GM12878 (cell line): ENCODE measurements at regions not wholly inside any gene's neighbourhood (a gene's known extent, or its start where the extent isn't known, plus 50 kb on each side); places are given as distances from the start of the nearest gene placed in this dataset.

Source experiments
- ATAC-seq: fragments of 200-7000 bp; cut with Tn5 transposase; 3 replicates; pipeline ENCODE4 v1.9.1; 2020; ENCODE audit warnings: mild to moderate bottlenecking, moderate library complexity
- BruUV-seq: library from RNA; stranded (reverse); fragments of 400-500 nt; replicated peaks from 2 replicates; lab custom pipeline; 2021; lab: Mats Ljungman, UMichigan
- CTCF ChIA-PET: fragments of 300-600 bp; sonication (Branson Sonifier 250); formaldehyde crosslinking; extraction: SDS; loops from one replicate; lab custom pipeline; 2021; ENCODE audit warnings: inconsistent platforms; lab: Yijun Ruan, JAX
- POLR2A ChIA-PET: fragments of 350-600 bp; formaldehyde crosslinking; extraction: SDS; loops from one replicate; lab custom pipeline; 2021; ENCODE audit warnings: inconsistent platforms; lab: Charles Lee
- RAD21 ChIA-PET: fragments of 300-600 bp; sonication (Branson Sonifier 250); formaldehyde crosslinking; loops from one replicate; lab custom pipeline; 2023; ENCODE audit warnings: antibody characterized with exemption; ENCODE audit not compliant: unreplicated experiment; lab: Charles Lee
- SMC1A ChIA-PET: fragments of 300-600 bp; sonication (Branson Sonifier 250); formaldehyde crosslinking; loops from one replicate; lab custom pipeline; 2023; ENCODE audit not compliant: unreplicated experiment, uncharacterized antibody; lab: Charles Lee
- DNase-seq: peaks from one replicate; pipeline ENCODE4 v3.0.0-alpha.2; 2011; ENCODE audit warnings: low read depth, low spot score
- FAIRE-seq: peaks from 3 replicates; lab custom pipeline; 2011; peaks lifted over from hg19 to GRCh38; lab: Jason Lieb, UNC
- H2AFZ ChIP-seq: 2 replicates; pipeline ENCODE4 v1.6.0; 2011; ENCODE audit warnings: low read depth, low read length, control low read depth; ENCODE audit not compliant: control insufficient read depth
- H3K27ac ChIP-seq: 2 replicates; pipeline ENCODE4 v1.5.1; 2011; ENCODE audit warnings: control low read depth; ENCODE audit not compliant: control insufficient read depth, insufficient read depth
- H3K27me3 ChIP-seq, 2 experiments: replicated peaks in 1 of 2; 2 replicates each; pipeline versions ENCODE4 v1.6.0 to v1.6.1; 2011; ENCODE audit warnings: low read length in 1 of 2; ENCODE audit not compliant: control insufficient read depth in 2 of 2, insufficient read depth in 2 of 2
- H3K36me3 ChIP-seq, 2 experiments: 2 replicates each; pipeline ENCODE4 v1.5.1; 2011; ENCODE audit warnings: low read length in 1 of 2; ENCODE audit not compliant: control insufficient read depth in 2 of 2, insufficient read depth in 2 of 2
- H3K4me1 ChIP-seq: 2 replicates; pipeline ENCODE4 v1.6.1; 2011; ENCODE audit warnings: mild to moderate bottlenecking, low read length, moderate library complexity, mixed read lengths; ENCODE audit not compliant: control insufficient read depth, insufficient read depth
- H3K4me2 ChIP-seq: 2 replicates; pipeline ENCODE4 v1.6.0; 2011; ENCODE audit warnings: control low read depth; ENCODE audit not compliant: control insufficient read depth, insufficient read depth
- H3K4me3 ChIP-seq: fragments of 200-600 bp; sonication (generic); 2 replicates; pipeline ENCODE4 v1.5.1; 2016
- H3K79me2 ChIP-seq: 2 replicates; pipeline ENCODE4 v1.6.0; 2011; ENCODE audit warnings: low read length; ENCODE audit not compliant: control insufficient read depth, insufficient read depth
- H3K9ac ChIP-seq: 2 replicates; pipeline ENCODE4 v1.8.0; 2011; ENCODE audit warnings: low read length, control low read depth, mixed read lengths; ENCODE audit not compliant: control insufficient read depth, insufficient read depth
- H3K9me3 ChIP-seq: replicated peaks from 3 replicates; pipeline ENCODE4 v1.5.1; 2011; ENCODE audit warnings: mild to moderate bottlenecking, low read length; ENCODE audit not compliant: control insufficient read depth, insufficient read depth
- H4K20me1 ChIP-seq: 2 replicates; pipeline ENCODE4 v1.6.0; 2011; ENCODE audit not compliant: control insufficient read depth, insufficient read depth
- BHLHE40 ChIP-seq, 2 experiments: fragments of 450-650 bp in 1 of 2; IDR thresholded peaks; 2 replicates each; pipeline ENCODE4 v1.6.1; 2011 to 2017; ENCODE audit warnings: low read depth in 2 of 2, borderline replicate concordance in 1 of 2, improper control_type of control experiment in 1 of 2, low read length in 1 of 2, mild to moderate bottlenecking in 1 of 2
- BMI1 ChIP-seq: fragments of 450-650 bp; IDR thresholded peaks from 2 replicates; pipeline ENCODE4 v1.6.1; 2016; ENCODE audit warnings: mild to moderate bottlenecking, moderate library complexity, borderline replicate concordance
- CBX3 ChIP-seq: fragments of 200-600 bp; sonication (generic); IDR thresholded peaks from 2 replicates; pipeline ENCODE4 v1.6.1; 2016; ENCODE audit warnings: low read depth, borderline replicate concordance
- CHD4 ChIP-seq: fragments of 200-600 bp; sonication (generic); IDR thresholded peaks from 2 replicates; pipeline ENCODE4 v1.6.1; 2016; ENCODE audit warnings: mild to moderate bottlenecking
- EZH2 ChIP-seq: IDR thresholded peaks from 2 replicates; pipeline ENCODE4 v1.6.1; 2012; ENCODE audit warnings: low read depth, mild to moderate bottlenecking, control low read depth, inconsistent platforms, low read length, borderline replicate concordance; ENCODE audit not compliant: control insufficient read depth
- HDGF ChIP-seq: fragments of 450-650 bp; IDR thresholded peaks from 2 replicates; pipeline ENCODE4 v1.6.1; 2016; ENCODE audit warnings: antibody characterized with exemption
- KAT2A ChIP-seq: conservative IDR thresholded peaks from 2 replicates; pipeline ENCODE4 v1.6.1; 2011; ENCODE audit warnings: low read depth, low read length; ENCODE audit not compliant: control insufficient read depth
- KLF5 ChIP-seq: fragments of 450-650 bp; IDR thresholded peaks from 2 replicates; pipeline ENCODE4 v1.6.1; 2014; ENCODE audit warnings: mild to moderate bottlenecking; ENCODE audit not compliant: partially characterized antibody
- MYC ChIP-seq: IDR thresholded peaks from 2 replicates; pipeline ENCODE4 v1.6.1; 2011; ENCODE audit warnings: mild to moderate bottlenecking, low read length, moderate library complexity, inconsistent platforms; ENCODE audit not compliant: insufficient read depth, insufficient replicate concordance, insufficient read length, severe bottlenecking
- NFYA ChIP-seq: IDR thresholded peaks from 2 replicates; pipeline ENCODE4 v1.6.1; 2011; ENCODE audit warnings: low read depth, mild to moderate bottlenecking, low read length, improper control_type of control experiment, borderline replicate concordance
- NR2F1 ChIP-seq: fragments of 450-650 bp; conservative IDR thresholded peaks from 2 replicates; pipeline ENCODE4 v1.6.1; 2017; ENCODE audit warnings: mild to moderate bottlenecking
- POLR2A ChIP-seq: IDR thresholded peaks from 2 replicates; pipeline ENCODE4 v1.6.1; 2011; ENCODE audit warnings: low read depth, mild to moderate bottlenecking, low read length
- SKIL ChIP-seq: fragments of 450-650 bp; IDR thresholded peaks from 2 replicates; pipeline ENCODE4 v1.6.1; 2017; ENCODE audit warnings: mild to moderate bottlenecking, low read depth, inconsistent platforms; ENCODE audit not compliant: poor library complexity, severe bottlenecking
- TARDBP ChIP-seq: IDR thresholded peaks from 2 replicates; pipeline ENCODE4 v1.6.1; 2016; ENCODE audit warnings: borderline replicate concordance
- TCF3 ChIP-seq: IDR thresholded peaks from 2 replicates; pipeline ENCODE4 v1.6.1; 2012; ENCODE audit warnings: low read depth, mild to moderate bottlenecking, low read length, borderline replicate concordance; ENCODE audit not compliant: insufficient read depth
- WRNIP1 ChIP-seq: IDR thresholded peaks from 2 replicates; pipeline ENCODE4 v1.6.1; 2011; ENCODE audit warnings: low read depth, low read length, improper control_type of control experiment, borderline replicate concordance
- ZNF207 ChIP-seq: fragments of 450-650 bp; IDR thresholded peaks from 2 replicates; pipeline ENCODE4 v1.6.1; 2014; ENCODE audit warnings: antibody characterized with exemption, mild to moderate bottlenecking, borderline replicate concordance
- WGBS: methylation state at CpG from one replicate; pipeline ENCODE4 v1.1.6; 2016; ENCODE audit warnings: low lambda C conversion rate; ENCODE audit not compliant: insufficient replicate concordance, insufficient coverage; ENCODE audit errors: missing lambda C conversion rate; 5-methylcytosine and 5-hydroxymethylcytosine counted together
- in situ Hi-C: fragments of 300-500 bp; cut with MboI; formaldehyde crosslinking; loops from 9 replicates; pipeline ENCODE4 v1.14.3; 2018; ENCODE audit warnings: mixed read lengths
- intact Hi-C: fragments of 100-400 bp; cut with micrococcal nuclease; formaldehyde crosslinking; loops from one replicate; pipeline ENCODE4 v1.14.2; 2022; ENCODE audit not compliant: unreplicated experiment
- TF ChIP-seq, protein P1 (sequence below): fragments of 450-650 bp; IDR thresholded peaks from 2 replicates; pipeline ENCODE4 v1.6.1; 2017; ENCODE audit warnings: mild to moderate bottlenecking, moderate library complexity

- Histone ChIP-seq H3K4me1 (no peaks in the 10 kb centered on the region), H4K20me1 (no peaks in the 10 kb centered on the region), H3K9ac (no peak overlapping the region), H3K27me3 (no peaks in the 10 kb centered on the region; a peak in 1 of 4 replicates), H3K79me2 (no peaks in the 10 kb centered on the region), H3K4me2 (no peak overlapping the region), H3K4me3 (no peak overlapping the region), H3K36me3 (no peaks in the 10 kb centered on the region), H3K9me3 (no peaks in the 10 kb centered on the region), H2AFZ (no peak overlapping the region), H3K27ac (no peak overlapping the region)
- BruUV-seq = no TSS peak
- no peak for TF ChIP-seq BHLHE40 (IDR thresholded peaks at IDR 0.05; ENCODE audit: borderline replicate concordance in 1 of 2, low read depth in 2 of 2, low read length in 1 of 2)
- TF ChIP-seq SKIL = no peak
- no peak for TF ChIP-seq CHD4
- TF ChIP-seq, protein P1, sequence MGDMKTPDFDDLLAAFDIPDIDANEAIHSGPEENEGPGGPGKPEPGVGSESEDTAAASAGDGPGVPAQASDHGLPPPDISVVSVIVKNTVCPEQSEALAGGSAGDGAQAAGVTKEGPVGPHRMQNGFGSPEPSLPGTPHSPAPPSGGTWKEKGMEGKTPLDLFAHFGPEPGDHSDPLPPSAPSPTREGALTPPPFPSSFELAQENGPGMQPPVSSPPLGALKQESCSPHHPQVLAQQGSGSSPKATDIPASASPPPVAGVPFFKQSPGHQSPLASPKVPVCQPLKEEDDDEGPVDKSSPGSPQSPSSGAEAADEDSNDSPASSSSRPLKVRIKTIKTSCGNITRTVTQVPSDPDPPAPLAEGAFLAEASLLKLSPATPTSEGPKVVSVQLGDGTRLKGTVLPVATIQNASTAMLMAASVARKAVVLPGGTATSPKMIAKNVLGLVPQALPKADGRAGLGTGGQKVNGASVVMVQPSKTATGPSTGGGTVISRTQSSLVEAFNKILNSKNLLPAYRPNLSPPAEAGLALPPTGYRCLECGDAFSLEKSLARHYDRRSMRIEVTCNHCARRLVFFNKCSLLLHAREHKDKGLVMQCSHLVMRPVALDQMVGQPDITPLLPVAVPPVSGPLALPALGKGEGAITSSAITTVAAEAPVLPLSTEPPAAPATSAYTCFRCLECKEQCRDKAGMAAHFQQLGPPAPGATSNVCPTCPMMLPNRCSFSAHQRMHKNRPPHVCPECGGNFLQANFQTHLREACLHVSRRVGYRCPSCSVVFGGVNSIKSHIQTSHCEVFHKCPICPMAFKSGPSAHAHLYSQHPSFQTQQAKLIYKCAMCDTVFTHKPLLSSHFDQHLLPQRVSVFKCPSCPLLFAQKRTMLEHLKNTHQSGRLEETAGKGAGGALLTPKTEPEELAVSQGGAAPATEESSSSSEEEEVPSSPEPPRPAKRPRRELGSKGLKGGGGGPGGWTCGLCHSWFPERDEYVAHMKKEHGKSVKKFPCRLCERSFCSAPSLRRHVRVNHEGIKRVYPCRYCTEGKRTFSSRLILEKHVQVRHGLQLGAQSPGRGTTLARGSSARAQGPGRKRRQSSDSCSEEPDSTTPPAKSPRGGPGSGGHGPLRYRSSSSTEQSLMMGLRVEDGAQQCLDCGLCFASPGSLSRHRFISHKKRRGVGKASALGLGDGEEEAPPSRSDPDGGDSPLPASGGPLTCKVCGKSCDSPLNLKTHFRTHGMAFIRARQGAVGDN = no peak
- no peak for TF ChIP-seq KLF5
- TF ChIP-seq KAT2A = no peak
- no peak for TF ChIP-seq WRNIP1
- no peak for TF ChIP-seq CBX3
- TF ChIP-seq POLR2A = no peak
- no peak for TF ChIP-seq HDGF
- TF ChIP-seq EZH2 = no peak
- no peak for TF ChIP-seq NR2F1
- no peak for TF ChIP-seq BMI1
- no peak for TF ChIP-seq TCF3
- TF ChIP-seq TARDBP = no peak
- TF ChIP-seq NFYA = no peak
- TF ChIP-seq ZNF207 = no peak
- TF ChIP-seq MYC = no peak
- RAD21 ChIA-PET = no interaction called here
- no peak for FAIRE-seq
- DNase-seq = no peak
- in situ Hi-C loops = no loop called here
- SMC1A ChIA-PET = no interaction called here
- WGBS = 4% methylated on average over 1 of the region's 1 CpG
- ATAC-seq = no peak
- POLR2A ChIA-PET = no interaction called here
- intact Hi-C loops = no loop called here
- CTCF ChIA-PET = no interaction called here
Measured at GRCh38 chr2:175404839-175405238, 223.3 kb upstream of the ATP5MC3 start.
